ENCODE measurements at regions not wholly inside any gene's neighbourhood (a gene's known extent, or its start where the extent isn't known, plus 50 kb on each side); places are given as distances from the start of the nearest gene placed in this dataset.

DNA sequence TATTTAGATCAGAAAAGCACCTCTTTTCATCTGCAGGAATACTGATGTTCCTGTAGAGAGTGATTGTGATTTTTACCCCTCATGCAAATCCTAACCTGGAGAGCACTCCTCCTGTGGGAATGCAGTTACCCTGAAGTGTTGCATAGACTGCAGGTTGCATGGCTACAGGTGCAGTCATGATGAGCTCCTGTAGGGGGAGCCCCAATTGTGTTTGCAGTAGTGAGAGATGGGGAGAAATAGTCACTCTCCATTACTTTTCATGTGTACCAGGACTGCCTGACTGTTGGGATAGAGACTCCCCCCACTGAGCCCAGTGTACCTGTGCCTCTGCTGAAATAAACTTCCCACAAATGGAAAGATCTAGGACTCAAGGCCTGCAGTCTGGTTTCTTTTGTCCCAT is 1086.5 kb downstream of the SLC6A15 start:
- Histone ChIP-seq H3K36me3 (ENCODE audit: control insufficient read depth in 4 of 4, insufficient read depth in 3 of 4, low read depth in 1 of 4, low read length in 3 of 4) (no peaks in the 10 kb centered on the region), H3K27ac (ENCODE audit: low read depth in 1 of 2, low read length in 2 of 2) (no peak overlapping the region), H3K9ac (ENCODE audit: low read depth in 1 of 2, low read length in 2 of 2) (no peak overlapping the region), H3K4me3 (ENCODE audit: low read depth in 1 of 3, low read length in 3 of 3) (no peak overlapping the region), H3K9me3 (ENCODE audit: control insufficient read depth in 4 of 4, low read length in 3 of 4) (no peaks in the 10 kb centered on the region), H3K27me3 (ENCODE audit: control insufficient read depth in 4 of 4, insufficient read depth in 4 of 4, low read length in 3 of 4) (no peaks in the 10 kb centered on the region), H3K4me1 (ENCODE audit: control insufficient read depth in 4 of 4, insufficient read depth in 4 of 4, low read length in 3 of 4) (no peaks in the 10 kb centered on the region)
- TF ChIP-seq YY1 (IDR thresholded peaks at IDR 0.05) (no peak), RXRA (IDR thresholded peaks at IDR 0.05) (no peak), FOXA2 (IDR thresholded peaks at IDR 0.05) (no peak), FOXA1 (IDR thresholded peaks at IDR 0.05) (no peak), TAF1 (conservative IDR thresholded peaks at IDR 0.05) (no peak), GABPA (IDR thresholded peaks at IDR 0.05 in 1 of 2, conservative IDR thresholded peaks at IDR 0.05 in 1 of 2) (no peak), RAD21 (IDR thresholded peaks at IDR 0.05) (peak; percentile 43 to 65), SP1 (IDR thresholded peaks at IDR 0.05) (no peak), JUND (IDR thresholded peaks at IDR 0.05) (no peak), HNF4A (conservative IDR thresholded peaks at IDR 0.05) (no peak), HNF4G (IDR thresholded peaks at IDR 0.05) (no peak), NR2F2 (IDR thresholded peaks at IDR 0.05) (no peak), EGR1 (IDR thresholded peaks at IDR 0.05; ENCODE audit: low read depth in 2 of 2) (no peak)
- TF ChIP-seq, protein P1, sequence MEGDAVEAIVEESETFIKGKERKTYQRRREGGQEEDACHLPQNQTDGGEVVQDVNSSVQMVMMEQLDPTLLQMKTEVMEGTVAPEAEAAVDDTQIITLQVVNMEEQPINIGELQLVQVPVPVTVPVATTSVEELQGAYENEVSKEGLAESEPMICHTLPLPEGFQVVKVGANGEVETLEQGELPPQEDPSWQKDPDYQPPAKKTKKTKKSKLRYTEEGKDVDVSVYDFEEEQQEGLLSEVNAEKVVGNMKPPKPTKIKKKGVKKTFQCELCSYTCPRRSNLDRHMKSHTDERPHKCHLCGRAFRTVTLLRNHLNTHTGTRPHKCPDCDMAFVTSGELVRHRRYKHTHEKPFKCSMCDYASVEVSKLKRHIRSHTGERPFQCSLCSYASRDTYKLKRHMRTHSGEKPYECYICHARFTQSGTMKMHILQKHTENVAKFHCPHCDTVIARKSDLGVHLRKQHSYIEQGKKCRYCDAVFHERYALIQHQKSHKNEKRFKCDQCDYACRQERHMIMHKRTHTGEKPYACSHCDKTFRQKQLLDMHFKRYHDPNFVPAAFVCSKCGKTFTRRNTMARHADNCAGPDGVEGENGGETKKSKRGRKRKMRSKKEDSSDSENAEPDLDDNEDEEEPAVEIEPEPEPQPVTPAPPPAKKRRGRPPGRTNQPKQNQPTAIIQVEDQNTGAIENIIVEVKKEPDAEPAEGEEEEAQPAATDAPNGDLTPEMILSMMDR (IDR thresholded peaks at IDR 0.05; ENCODE audit: low read depth, low read length, missing input control), result peak; percentile 40
- TF ChIP-seq, protein P2, sequence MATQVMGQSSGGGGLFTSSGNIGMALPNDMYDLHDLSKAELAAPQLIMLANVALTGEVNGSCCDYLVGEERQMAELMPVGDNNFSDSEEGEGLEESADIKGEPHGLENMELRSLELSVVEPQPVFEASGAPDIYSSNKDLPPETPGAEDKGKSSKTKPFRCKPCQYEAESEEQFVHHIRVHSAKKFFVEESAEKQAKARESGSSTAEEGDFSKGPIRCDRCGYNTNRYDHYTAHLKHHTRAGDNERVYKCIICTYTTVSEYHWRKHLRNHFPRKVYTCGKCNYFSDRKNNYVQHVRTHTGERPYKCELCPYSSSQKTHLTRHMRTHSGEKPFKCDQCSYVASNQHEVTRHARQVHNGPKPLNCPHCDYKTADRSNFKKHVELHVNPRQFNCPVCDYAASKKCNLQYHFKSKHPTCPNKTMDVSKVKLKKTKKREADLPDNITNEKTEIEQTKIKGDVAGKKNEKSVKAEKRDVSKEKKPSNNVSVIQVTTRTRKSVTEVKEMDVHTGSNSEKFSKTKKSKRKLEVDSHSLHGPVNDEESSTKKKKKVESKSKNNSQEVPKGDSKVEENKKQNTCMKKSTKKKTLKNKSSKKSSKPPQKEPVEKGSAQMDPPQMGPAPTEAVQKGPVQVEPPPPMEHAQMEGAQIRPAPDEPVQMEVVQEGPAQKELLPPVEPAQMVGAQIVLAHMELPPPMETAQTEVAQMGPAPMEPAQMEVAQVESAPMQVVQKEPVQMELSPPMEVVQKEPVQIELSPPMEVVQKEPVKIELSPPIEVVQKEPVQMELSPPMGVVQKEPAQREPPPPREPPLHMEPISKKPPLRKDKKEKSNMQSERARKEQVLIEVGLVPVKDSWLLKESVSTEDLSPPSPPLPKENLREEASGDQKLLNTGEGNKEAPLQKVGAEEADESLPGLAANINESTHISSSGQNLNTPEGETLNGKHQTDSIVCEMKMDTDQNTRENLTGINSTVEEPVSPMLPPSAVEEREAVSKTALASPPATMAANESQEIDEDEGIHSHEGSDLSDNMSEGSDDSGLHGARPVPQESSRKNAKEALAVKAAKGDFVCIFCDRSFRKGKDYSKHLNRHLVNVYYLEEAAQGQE (IDR thresholded peaks at IDR 0.05), result no peak
- TF ChIP-seq, protein P3, sequence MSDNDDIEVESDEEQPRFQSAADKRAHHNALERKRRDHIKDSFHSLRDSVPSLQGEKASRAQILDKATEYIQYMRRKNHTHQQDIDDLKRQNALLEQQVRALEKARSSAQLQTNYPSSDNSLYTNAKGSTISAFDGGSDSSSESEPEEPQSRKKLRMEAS (IDR thresholded peaks at IDR 0.05), result no peak
- TF ChIP-seq, protein P4, sequence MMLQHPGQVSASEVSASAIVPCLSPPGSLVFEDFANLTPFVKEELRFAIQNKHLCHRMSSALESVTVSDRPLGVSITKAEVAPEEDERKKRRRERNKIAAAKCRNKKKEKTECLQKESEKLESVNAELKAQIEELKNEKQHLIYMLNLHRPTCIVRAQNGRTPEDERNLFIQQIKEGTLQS (IDR thresholded peaks at IDR 0.05), result no peak
- peak; percentile 37 for DNase-seq (ENCODE audit: low spot score)

DNA sequence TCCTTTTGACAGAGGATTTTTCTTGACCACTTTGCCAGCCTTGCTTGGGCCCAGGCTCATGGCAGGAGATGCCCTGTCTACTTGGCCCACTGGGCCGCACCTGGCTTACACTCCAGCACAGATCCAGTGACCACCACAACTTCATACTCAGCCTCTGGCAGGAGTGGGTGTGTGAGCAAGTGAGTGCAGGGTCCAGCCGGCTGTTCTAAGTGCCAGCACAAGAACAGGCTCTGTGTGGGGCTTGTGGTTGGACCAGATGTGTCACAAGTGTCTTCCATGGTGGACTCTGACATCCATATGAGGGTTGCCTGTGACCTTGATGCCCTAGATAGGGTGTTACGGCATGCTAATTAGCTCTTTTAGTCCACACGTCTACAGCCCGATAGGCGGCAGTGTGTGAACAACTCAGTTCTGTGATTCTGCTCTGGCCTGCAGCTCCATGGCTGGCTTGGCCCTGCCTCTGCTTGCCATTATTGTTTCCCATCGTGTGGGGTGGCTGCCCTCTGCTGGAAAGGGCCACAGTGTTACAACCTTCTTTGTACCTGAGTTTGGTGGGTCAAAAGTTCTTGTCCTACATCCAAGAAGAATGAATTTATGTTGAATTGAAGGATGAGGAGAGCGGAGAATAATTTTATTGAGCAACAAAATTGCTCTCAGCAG is 1089.1 kb downstream of the SLC6A15 start:
- Histone ChIP-seq H3K9ac (ENCODE audit: low read depth in 1 of 2, low read length in 2 of 2) (no peak overlapping the region), H3K27me3 (ENCODE audit: control insufficient read depth in 4 of 4, insufficient read depth in 4 of 4, low read length in 3 of 4) (no peaks in the 10 kb centered on the region), H3K36me3 (ENCODE audit: control insufficient read depth in 4 of 4, insufficient read depth in 3 of 4, low read depth in 1 of 4, low read length in 3 of 4) (no peaks in the 10 kb centered on the region), H3K27ac (ENCODE audit: low read depth in 1 of 2, low read length in 2 of 2) (no peak overlapping the region), H3K4me1 (ENCODE audit: control insufficient read depth in 4 of 4, insufficient read depth in 4 of 4, low read length in 3 of 4) (no peaks in the 10 kb centered on the region), H3K4me3 (ENCODE audit: low read depth in 1 of 3, low read length in 3 of 3) (no peak overlapping the region), H3K9me3 (ENCODE audit: control insufficient read depth in 4 of 4, low read length in 3 of 4) (no peaks in the 10 kb centered on the region)
- TF ChIP-seq FOXA2 (IDR thresholded peaks at IDR 0.05), result no peak
- TF ChIP-seq HNF4A (conservative IDR thresholded peaks at IDR 0.05), result peak in 1 of 2 donors; percentile 16
- peak; percentile 82 to 88 for TF ChIP-seq RAD21 (IDR thresholded peaks at IDR 0.05)
- TF ChIP-seq, protein P1 (IDR thresholded peaks at IDR 0.05; ENCODE audit: low read depth, low read length, missing input control), result peak; percentile 49
- TF ChIP-seq NR2F2 (IDR thresholded peaks at IDR 0.05), result no peak
- TF ChIP-seq JUND (IDR thresholded peaks at IDR 0.05), result no peak
- TF ChIP-seq FOXA1 (IDR thresholded peaks at IDR 0.05), result no peak
- TF ChIP-seq, protein P4 (IDR thresholded peaks at IDR 0.05), result no peak
- no peak for DNase-seq (ENCODE audit: low spot score)
- WGBS, result 71% methylated on average over 8 of the region's 8 CpGs
